ENCODE measurements at regions not wholly inside any gene's neighbourhood (a gene's known extent, or its start where the extent isn't known, plus 50 kb on each side); places are given as distances from the start of the nearest gene placed in this dataset.
"Not testable (repeated sequence)": the region's sequence is repeated elsewhere in the genome, so short reads cannot be mapped to it uniquely, and the experiment has no call there.

GRCh38 chr1:116185161-116185701 lies 74.0 kb downstream of the MAB21L3 start:
- DNase-seq = no peak

- no peak for DNase-seq
Observed at GRCh38 chr1:116189481-116189880, 78.3 kb downstream of the MAB21L3 start.

- DNase-seq = no peak
Observed at GRCh38 chr1:116191294-116191693, 80.1 kb downstream of the MAB21L3 start.

- no peak for DNase-seq
Observed at GRCh38 chr1:116193768-116194167, 82.6 kb downstream of the MAB21L3 start.

GRCh38 chr1:116194568-116194967 lies 83.4 kb downstream of the MAB21L3 start:
- DNase-seq = no peak

- DNase-seq = no peak
Observed at GRCh38 chr1:116195077-116195868, 84.1 kb downstream of the MAB21L3 start.

GRCh38 chr1:116200343-116200742 lies 89.1 kb downstream of the MAB21L3 start:
- DNase-seq = not testable (repeated sequence)

GRCh38 chr1:116201911-116202310 lies 90.7 kb downstream of the MAB21L3 start:
- no peak for DNase-seq

GRCh38 chr1:116203181-116203723 lies 92.1 kb downstream of the MAB21L3 start:
- no peak for DNase-seq

- no peak for DNase-seq
Observed at GRCh38 chr1:116203920-116204319, 92.7 kb downstream of the MAB21L3 start.

- DNase-seq = no peak
Observed at GRCh38 chr1:116205941-116206679, 94.9 kb downstream of the MAB21L3 start.

GRCh38 chr1:116207126-116207735 lies 96.0 kb downstream of the MAB21L3 start:
- no peak for DNase-seq

GRCh38 chr1:116208136-116208535 lies 96.9 kb downstream of the MAB21L3 start:
- DNase-seq = no peak

GRCh38 chr1:116211294-116211693 lies 100.1 kb downstream of the MAB21L3 start:
- DNase-seq = no peak

- DNase-seq = no peak
Observed at GRCh38 chr1:116218922-116219321, 107.7 kb downstream of the MAB21L3 start.

GRCh38 chr1:116219651-116220434 lies 108.6 kb downstream of the MAB21L3 start:
- no peak for DNase-seq

- no peak for DNase-seq
Observed at GRCh38 chr1:116224111-116224510, 112.9 kb downstream of the MAB21L3 start.

- no peak for DNase-seq
Observed at GRCh38 chr1:116224561-116224960, 113.4 kb downstream of the MAB21L3 start.

GRCh38 chr1:116226017-116226416 lies 114.8 kb downstream of the MAB21L3 start:
- DNase-seq = no peak

- DNase-seq = no peak
Observed at GRCh38 chr1:116228511-116228910, 117.3 kb downstream of the MAB21L3 start.

GRCh38 chr1:116230712-116231111 lies 119.5 kb downstream of the MAB21L3 start:
- DNase-seq = no peak

Measured in right lung (tissue), 2 donors.